Pancreas (tissue), 10 donors: ENCODE measurements at regions not wholly inside any gene's neighbourhood (a gene's known extent, or its start where the extent isn't known, plus 50 kb on each side); places are given as distances from the start of the nearest gene placed in this dataset.
"Not testable (repeated sequence)": the region's sequence is repeated elsewhere in the genome, so short reads cannot be mapped to it uniquely, and the experiment has no call there.

Experiments used
- ATAC-seq, 4 donors: fragments of 200-7000 bp; cut with Tn5 transposase; one replicate each; pipeline versions ENCODE4 v1.8.0 to v1.9.1; 2020; ENCODE audit warnings: mild to moderate bottlenecking in 4 of 4, moderate library complexity in 4 of 4
- DNase-seq, 6 donors: peaks; one replicate each; pipeline ENCODE4 v3.0.0-alpha.2; 2020
- FAIRE-seq: peaks from 2 replicates; lab custom pipeline; 2012; peaks lifted over from hg19 to GRCh38; lab: Jason Lieb, UNC
- H3K27ac ChIP-seq, 4 donors: fragments of 200-600 bp; sonication (generic); 1 replicate in 3 of 4; 2 replicates in 1 of 4; pipeline versions ENCODE4 v1.5.0 to v1.8.0; 2020
- H3K27me3 ChIP-seq, 4 donors: fragments of 200-600 bp; one replicate each; pipeline ENCODE4 v1.8.0; 2021
- H3K36me3 ChIP-seq, 3 donors: fragments of 200-600 bp; sonication (generic) in 1 of 3; one replicate each; pipeline versions ENCODE4 v1.5.0 to v1.8.0; 2020 to 2021
- H3K4me1 ChIP-seq, 3 donors: fragments of 200-600 bp; one replicate each; pipeline ENCODE4 v1.8.0; 2021
- H3K4me3 ChIP-seq, 4 donors: fragments of 200-600 bp; sonication (generic) in 2 of 4; one replicate each; pipeline versions ENCODE4 v1.5.0 to v1.8.0; 2020 to 2021
- H3K9me3 ChIP-seq, 4 donors: fragments of 200-600 bp; one replicate each; pipeline ENCODE4 v1.8.0; 2021
- WGBS, 2 donors: extraction: QIAGEN DNeasy Blood & Tissue Kit; methylation state at CpG; one replicate each; pipeline ENCODE4 v1.1.7; 2013; 5-methylcytosine and 5-hydroxymethylcytosine counted together
- intact Hi-C, 3 donors: fragments of 100-400 bp; cut with DNase I; formaldehyde crosslinking; loops; one replicate each; pipeline versions ENCODE4 v1.11.1 to v1.14.2; 2022
- TF ChIP-seq, protein P1 (sequence below), 4 donors: fragments of 200-600 bp; sonication (generic) in 3 of 4; IDR thresholded peaks; one replicate each; pipeline versions ENCODE4 v1.5.0 to v1.8.0; 2021; ENCODE audit warnings: antibody characterized with exemption in 4 of 4
- donor health status: healthy with polysubstance abuse.
- donor health status: DM: no; HTN: no; CAD: no; lungs with moderate emphysema.
- donor health status: DM: no; HTN: no; CAD: no.
- donor health status: control.
- donor health status: control.
- donor health status: Bipolar disorder and iron deficiency.
- donor health status: DM: yes; HTN: yes; CAD: no.
- donor health status: DM: no; HTN: no; CAD: no.
- donor health status: DM: no; HTN: no; CAD: no.
- donor health status: DM: yes; HTN: yes; CAD: no.

DNA sequence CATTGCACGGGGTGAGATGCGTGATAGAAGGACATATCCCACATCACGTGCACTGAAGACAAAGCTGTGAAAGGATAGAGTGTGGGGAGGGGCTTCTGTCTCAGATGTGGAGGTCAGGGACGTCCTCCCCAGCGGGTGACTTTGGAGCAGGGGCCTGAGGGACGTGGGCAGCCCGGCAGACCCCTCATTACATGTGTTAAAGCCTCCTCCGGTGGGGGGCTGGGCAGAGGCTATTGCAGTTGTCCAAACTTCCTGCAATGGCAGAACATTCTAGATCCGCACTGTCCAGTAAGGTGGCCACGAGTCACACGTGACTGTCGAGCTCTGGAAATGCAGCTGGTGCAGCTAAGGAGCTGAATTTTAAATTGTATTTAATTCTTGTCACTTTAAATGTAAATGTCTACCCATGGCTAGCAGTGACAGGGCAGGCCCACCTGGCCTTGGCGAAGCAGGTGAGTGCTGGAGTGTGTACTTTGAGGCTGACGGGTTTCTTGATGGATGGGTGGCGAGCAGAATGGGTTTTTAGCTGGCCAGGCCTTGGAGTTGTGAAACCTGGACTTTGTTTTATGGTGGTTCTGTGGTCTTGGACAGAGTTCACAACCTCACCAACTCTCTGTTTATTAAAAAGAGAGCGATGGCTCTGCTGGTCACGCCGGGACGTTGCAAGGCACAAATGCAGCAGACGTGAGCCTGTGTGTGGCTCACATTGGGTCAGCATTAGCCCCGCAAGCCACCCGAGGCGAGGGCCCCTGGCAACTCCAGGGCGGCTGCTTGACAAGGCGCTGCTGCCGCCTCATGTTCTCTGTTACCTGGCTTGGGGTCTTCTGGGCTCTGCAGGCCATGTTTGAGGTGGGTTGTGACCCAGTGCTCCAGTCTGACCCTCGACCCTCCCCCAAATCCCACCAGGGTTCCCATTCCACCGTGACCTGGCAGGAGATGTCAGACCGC is 177.6 kb downstream of the NPIPB11 start:
- DNase-seq, H3K27me3 ChIP-seq, FAIRE-seq, H3K36me3 ChIP-seq, intact Hi-C loops, H3K9me3 ChIP-seq, H3K4me3 ChIP-seq, H3K4me1 ChIP-seq: not testable (repeated sequence)
- H3K27ac ChIP-seq: peak overlapping the region in 1 of 4 donors; percentile 23
- 72 to 83% methylated on average over 27 to 28 of the region's 29 CpGs for WGBS, 2 donors
- ATAC-seq: peak in 1 of 4 donors; percentile 6

DNA sequence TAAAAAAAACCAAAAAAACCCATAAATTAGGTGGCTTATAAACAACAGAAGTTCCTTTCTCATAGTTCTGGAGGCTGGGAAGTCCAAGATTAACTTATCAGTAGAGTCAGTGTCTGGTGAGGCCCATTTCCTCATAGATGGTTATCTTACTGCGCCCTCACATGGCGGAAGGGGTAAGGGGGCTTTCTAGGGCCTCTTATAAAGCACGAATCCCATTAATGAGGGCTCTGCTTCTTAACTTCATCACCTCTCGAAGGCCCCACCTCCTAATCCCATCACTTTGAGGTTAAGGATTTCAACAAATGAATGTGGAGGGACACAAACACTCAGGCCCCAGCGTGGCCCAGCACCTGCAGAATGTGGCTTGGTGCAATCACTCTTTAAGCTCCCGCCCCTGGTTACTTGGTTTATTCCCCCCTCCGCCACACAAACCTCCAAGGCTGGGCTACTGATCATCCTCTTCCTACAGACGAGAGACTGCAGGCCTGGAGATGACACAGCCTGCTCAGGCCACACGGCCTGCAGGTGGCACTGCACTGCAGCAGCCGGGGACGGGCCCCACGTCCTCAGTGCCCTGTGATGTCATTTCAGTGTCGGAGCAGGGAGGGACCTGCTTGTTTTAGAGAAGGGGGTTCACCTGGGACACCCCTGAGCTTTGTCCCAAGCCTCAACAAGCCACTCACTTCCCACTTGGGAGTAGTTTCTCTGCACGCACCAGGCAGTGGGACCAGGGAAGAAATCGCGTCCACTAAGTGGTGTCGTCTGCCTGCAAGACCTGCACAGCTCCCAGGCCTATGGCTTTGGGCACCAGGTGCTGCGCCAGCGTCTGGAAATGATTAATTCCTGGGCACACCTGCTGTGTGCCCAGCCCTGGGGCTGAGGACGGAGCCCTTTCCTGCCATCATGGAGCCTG is 178.5 kb downstream of the NPIPB11 start:
- H3K27me3 ChIP-seq, H3K9me3 ChIP-seq, intact Hi-C loops, H3K36me3 ChIP-seq, H3K4me3 ChIP-seq, H3K4me1 ChIP-seq, FAIRE-seq: not testable (repeated sequence)
- WGBS, 2 donors: 35 to 40% methylated on average over 18 of the region's 20 CpGs
- ATAC-seq (peak; percentile 91 to 97 (median 97)), DNase-seq (peak; percentile 53 to 88 (median 68))
- TF ChIP-seq, protein P1, sequence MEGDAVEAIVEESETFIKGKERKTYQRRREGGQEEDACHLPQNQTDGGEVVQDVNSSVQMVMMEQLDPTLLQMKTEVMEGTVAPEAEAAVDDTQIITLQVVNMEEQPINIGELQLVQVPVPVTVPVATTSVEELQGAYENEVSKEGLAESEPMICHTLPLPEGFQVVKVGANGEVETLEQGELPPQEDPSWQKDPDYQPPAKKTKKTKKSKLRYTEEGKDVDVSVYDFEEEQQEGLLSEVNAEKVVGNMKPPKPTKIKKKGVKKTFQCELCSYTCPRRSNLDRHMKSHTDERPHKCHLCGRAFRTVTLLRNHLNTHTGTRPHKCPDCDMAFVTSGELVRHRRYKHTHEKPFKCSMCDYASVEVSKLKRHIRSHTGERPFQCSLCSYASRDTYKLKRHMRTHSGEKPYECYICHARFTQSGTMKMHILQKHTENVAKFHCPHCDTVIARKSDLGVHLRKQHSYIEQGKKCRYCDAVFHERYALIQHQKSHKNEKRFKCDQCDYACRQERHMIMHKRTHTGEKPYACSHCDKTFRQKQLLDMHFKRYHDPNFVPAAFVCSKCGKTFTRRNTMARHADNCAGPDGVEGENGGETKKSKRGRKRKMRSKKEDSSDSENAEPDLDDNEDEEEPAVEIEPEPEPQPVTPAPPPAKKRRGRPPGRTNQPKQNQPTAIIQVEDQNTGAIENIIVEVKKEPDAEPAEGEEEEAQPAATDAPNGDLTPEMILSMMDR (IDR thresholded peaks at IDR 0.05): peak in 3 of 4 donors; percentile 16 to 55 (median 24)
- peak overlapping the region in 1 of 4 donors; percentile 23 for H3K27ac ChIP-seq

DNA sequence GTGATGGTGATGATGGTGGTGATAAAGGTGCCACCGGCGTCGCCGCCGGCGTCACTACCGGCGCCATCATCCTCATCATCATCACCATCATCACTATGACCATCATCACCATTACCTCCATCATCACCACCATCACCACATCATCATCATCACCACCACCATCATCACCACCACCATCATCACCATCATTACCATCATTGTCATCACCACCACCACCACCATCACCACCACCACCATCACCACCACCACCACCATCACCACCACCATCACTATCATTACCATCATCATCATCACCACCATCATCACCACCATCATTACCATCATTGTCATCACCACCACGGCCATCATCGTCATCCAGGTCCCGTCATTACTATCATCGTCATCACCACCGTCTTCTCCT is 179.7 kb downstream of the NPIPB11 start:
- FAIRE-seq: no peak
- H3K36me3 ChIP-seq: no peaks in the 10 kb centered on the region
- no peak overlapping the region for H3K4me3 ChIP-seq
- no peak overlapping the region for H3K27ac ChIP-seq
- no peaks in the 10 kb centered on the region for H3K4me1 ChIP-seq
- intact Hi-C loops: no loop called here
- WGBS, 2 donors: 0% methylated on average over 1 of the region's 13 CpGs; no CpG with 5 or more reads in 1 of the 2 donors
- no peaks in the 10 kb centered on the region for H3K27me3 ChIP-seq
- TF ChIP-seq, protein P1 (IDR thresholded peaks at IDR 0.05): no peak
- ATAC-seq: no peak
- no peaks in the 10 kb centered on the region for H3K9me3 ChIP-seq
- no peak for DNase-seq

DNA sequence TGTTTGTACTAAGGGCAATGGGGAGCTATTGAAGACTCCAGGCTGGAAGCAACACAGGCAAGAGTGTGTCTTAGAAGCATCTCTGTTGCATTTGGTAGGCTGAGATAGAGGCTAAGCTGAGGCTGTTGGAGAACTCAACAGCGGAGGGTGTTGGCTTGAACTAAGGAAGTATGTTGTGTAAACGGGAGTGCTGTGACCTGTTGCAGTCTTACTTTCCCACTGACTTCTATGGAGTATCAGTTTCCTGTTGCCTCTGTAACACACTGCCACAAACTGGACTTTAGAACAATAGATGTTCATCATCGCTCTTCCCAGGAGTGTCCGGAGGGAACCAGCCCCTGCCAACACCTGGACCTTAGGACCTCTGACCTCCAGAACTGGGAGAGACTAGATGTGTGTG is 181.8 kb downstream of the NPIPB11 start:
- H3K4me1 ChIP-seq, H3K4me3 ChIP-seq, H3K36me3 ChIP-seq, H3K27ac ChIP-seq, ATAC-seq, H3K27me3 ChIP-seq, intact Hi-C loops, H3K9me3 ChIP-seq, DNase-seq, FAIRE-seq: not testable (repeated sequence)
- 76 to 92% methylated on average over 4 of the region's 4 CpGs for WGBS, 2 donors

DNA sequence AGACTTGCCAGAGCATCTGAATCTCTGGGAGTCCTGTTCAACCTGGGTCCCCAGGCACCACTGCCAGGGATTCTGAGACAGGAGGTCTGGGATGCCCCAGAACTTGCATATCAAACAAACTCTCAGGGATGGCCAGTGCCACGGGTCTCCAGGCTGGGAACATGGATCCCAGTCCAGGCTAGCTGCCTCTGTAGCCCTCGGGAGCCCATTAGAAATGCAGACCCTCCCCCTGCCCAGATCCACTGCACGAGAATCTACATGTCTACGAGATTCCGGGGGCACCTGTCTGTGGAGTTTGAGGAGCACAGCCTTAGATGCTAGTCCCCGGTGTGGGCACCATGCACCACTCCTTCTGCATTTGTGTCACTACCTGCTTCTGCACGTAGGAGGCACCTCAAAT is 183.9 kb downstream of the NPIPB11 start:
- H3K4me3 ChIP-seq, H3K36me3 ChIP-seq, ATAC-seq, FAIRE-seq, H3K27ac ChIP-seq, DNase-seq, intact Hi-C loops, H3K27me3 ChIP-seq, H3K9me3 ChIP-seq, H3K4me1 ChIP-seq: not testable (repeated sequence)
- 73 to 83% methylated on average over 5 to 6 of the region's 7 CpGs for WGBS, 2 donors

DNA sequence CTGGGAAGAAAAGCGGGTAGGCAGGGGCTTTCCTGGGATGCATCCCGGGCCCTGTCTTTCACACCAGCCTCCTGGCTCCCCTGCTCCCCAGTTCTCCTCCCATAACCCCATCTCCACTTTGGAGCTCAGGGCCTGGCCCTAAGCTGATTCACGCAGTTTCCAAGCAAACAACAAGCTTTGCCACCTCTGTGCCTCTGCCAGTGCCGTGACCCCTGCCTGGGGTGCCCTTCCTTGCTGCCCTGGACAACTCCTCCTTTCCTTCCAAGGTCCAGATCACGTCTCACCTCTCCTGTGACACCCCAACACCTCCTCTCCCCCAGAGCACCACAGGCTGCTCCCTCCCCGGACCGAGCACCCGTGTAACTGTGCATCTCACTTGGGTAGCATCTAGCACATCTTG is 184.5 kb downstream of the NPIPB11 start:
- 86 to 90% methylated on average over 7 to 8 of the region's 8 CpGs for WGBS, 2 donors
- H3K27ac ChIP-seq, H3K9me3 ChIP-seq, H3K27me3 ChIP-seq, FAIRE-seq, H3K36me3 ChIP-seq, H3K4me3 ChIP-seq, intact Hi-C loops, ATAC-seq, H3K4me1 ChIP-seq: not testable (repeated sequence)
- peak in 1 of 6 donors; percentile 19 for DNase-seq

DNA sequence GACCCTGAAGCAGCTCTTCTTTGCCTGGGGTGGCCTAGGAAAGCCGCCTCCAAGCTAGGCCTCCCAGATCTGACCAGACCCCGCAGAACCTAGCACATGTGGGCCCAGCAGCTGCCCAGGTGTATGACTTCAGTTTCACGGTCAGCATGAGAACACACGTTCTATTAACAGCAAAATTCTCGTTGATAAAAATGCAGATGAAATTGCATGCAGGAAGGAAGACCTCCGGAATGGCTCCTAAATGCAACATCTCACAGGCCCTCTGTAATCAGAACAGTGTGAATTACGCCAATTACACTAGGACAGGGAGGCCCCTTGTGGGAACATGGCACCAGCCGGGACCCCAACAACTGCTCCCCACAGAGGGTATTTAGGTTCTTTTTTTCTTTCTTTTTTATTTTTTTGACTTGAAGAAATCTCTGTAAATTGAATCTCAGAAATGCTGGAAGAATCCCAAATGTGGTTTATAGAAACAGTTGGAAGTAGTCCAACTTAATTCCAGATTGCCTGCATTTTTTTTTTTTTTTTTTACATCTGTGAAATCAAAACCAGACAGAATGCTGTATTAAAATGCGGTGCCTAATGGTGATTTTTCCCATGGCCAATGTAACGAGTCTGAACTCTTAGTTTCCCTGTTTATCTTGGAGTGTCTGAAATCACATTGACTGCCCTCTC is 185.1 kb downstream of the NPIPB11 start:
- H3K36me3 ChIP-seq, H3K27me3 ChIP-seq, DNase-seq, intact Hi-C loops, H3K9me3 ChIP-seq, H3K4me3 ChIP-seq, FAIRE-seq, H3K27ac ChIP-seq, H3K4me1 ChIP-seq: not testable (repeated sequence)
- peak in 1 of 4 donors; percentile 17 for ATAC-seq
- 67 to 76% methylated on average over 10 of the region's 10 CpGs for WGBS, 2 donors

DNA sequence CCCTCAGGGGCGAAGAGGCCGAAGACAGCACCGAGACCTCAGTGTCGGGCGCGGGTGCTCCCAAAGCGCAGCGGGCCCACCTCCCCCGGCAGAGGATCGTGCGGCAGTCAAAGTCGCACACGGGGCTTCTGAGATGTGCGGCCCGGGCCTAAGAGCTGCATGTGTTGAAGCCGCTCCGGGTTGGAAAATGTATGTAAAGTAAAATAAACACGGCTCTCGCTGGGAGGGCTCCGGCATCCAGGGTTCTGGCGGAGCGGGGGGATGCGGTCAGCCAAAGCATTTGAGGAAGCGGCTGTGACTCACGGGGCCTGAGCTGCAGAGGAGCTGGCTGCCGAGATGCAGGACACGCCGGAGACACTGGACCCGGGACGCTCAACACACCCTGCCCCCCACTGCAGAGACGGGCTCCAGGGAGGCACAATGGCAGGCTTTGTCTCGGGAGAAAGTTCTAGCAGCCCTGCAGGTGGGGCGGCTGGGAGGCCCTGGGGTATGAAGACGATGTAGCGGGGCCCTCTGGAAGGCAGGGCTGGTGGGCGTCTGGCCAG is 185.8 kb downstream of the NPIPB11 start:
- ATAC-seq (peak in 3 of 4 donors; percentile 41 to 77 (median 54)), DNase-seq (peak in 1 of 6 donors; percentile 27)
- FAIRE-seq, H3K4me1 ChIP-seq, H3K36me3 ChIP-seq, intact Hi-C loops, H3K27me3 ChIP-seq, H3K9me3 ChIP-seq, H3K4me3 ChIP-seq, H3K27ac ChIP-seq: not testable (repeated sequence)
- WGBS, 2 donors: 47 to 62% methylated on average over 23 to 30 of the region's 36 CpGs
